Neuronal stem cell (in vitro differentiated cells): ENCODE measurements at regions not wholly inside any gene's neighbourhood (a gene's known extent, or its start where the extent isn't known, plus 50 kb on each side); places are given as distances from the start of the nearest gene placed in this dataset.

ENCODE experiments used
- DNase-seq: peaks from one replicate; pipeline ENCODE4 v3.0.0-alpha.2; 2013; ENCODE audit warnings: low spot score
- H2AFZ ChIP-seq: one replicate; pipeline ENCODE4 v1.6.1; 2013; ENCODE audit warnings: mild to moderate bottlenecking, low read length, inconsistent platforms
- H2AK5ac ChIP-seq: 2 replicates; pipeline ENCODE4 v1.6.1; 2013; ENCODE audit warnings: low read depth, mild to moderate bottlenecking, inconsistent platforms, low read length, moderate library complexity, mixed read lengths
- H2BK120ac ChIP-seq: 2 replicates; pipeline ENCODE4 v1.6.1; 2013; ENCODE audit warnings: low read depth, mild to moderate bottlenecking, inconsistent platforms, low read length, moderate library complexity, mixed read lengths
- H2BK12ac ChIP-seq: one replicate; pipeline ENCODE4 v1.6.1; 2013; ENCODE audit warnings: low read length, inconsistent platforms
- H2BK15ac ChIP-seq: 2 replicates; pipeline ENCODE4 v1.6.1; 2013; ENCODE audit warnings: mild to moderate bottlenecking, low read length, inconsistent platforms, mixed read lengths
- H2BK5ac ChIP-seq: one replicate; pipeline ENCODE4 v1.6.1; 2013; ENCODE audit warnings: inconsistent platforms, mild to moderate bottlenecking, low read length, moderate library complexity
- H3K14ac ChIP-seq: one replicate; pipeline ENCODE4 v1.6.1; 2013; ENCODE audit warnings: low read length, inconsistent platforms
- H3K18ac ChIP-seq: 2 replicates; pipeline ENCODE4 v1.6.1; 2013; ENCODE audit warnings: low read length, inconsistent platforms
- H3K23ac ChIP-seq: 2 replicates; pipeline ENCODE4 v1.6.1; 2013; ENCODE audit warnings: low read depth, mild to moderate bottlenecking, mixed read lengths, low read length, inconsistent platforms; ENCODE audit not compliant: poor library complexity
- H3K27ac ChIP-seq: replicated peaks from 3 replicates; pipeline ENCODE4 v1.5.1; 2013; ENCODE audit warnings: low read length, inconsistent platforms
- H3K27me3 ChIP-seq, 3 experiments: 2 replicates each; pipeline ENCODE4 v1.6.1; 2013; ENCODE audit warnings: low read length in 3 of 3, mild to moderate bottlenecking in 2 of 3, inconsistent platforms in 1 of 3, low read depth in 1 of 3, mixed read lengths in 1 of 3, moderate library complexity in 1 of 3; ENCODE audit not compliant: control insufficient read depth in 3 of 3, insufficient read depth in 3 of 3
- H3K36me3 ChIP-seq, 2 donors: replicated peaks in 1 of 2; 2 replicates each; pipeline ENCODE4 v1.6.1; 2013; ENCODE audit warnings: low read length in 2 of 2; ENCODE audit not compliant: control insufficient read depth in 2 of 2, insufficient read depth in 2 of 2
- H3K4ac ChIP-seq: 2 replicates; pipeline ENCODE4 v1.6.1; 2013; ENCODE audit warnings: inconsistent platforms, mild to moderate bottlenecking, low read length, moderate library complexity
- H3K4me1 ChIP-seq, 2 donors: 1 replicate in 1 of 2; 2 replicates in 1 of 2; pipeline ENCODE4 v1.6.1; 2013; ENCODE audit warnings: low read length in 2 of 2, low read depth in 1 of 2; ENCODE audit not compliant: control insufficient read depth in 2 of 2, insufficient read depth in 1 of 2
- H3K4me2 ChIP-seq: one replicate; pipeline ENCODE4 v1.6.1; 2013; ENCODE audit warnings: mild to moderate bottlenecking, low read length, inconsistent platforms; ENCODE audit not compliant: insufficient read depth, poor library complexity, severe bottlenecking
- H3K4me3 ChIP-seq, 2 donors: 2 replicates each; pipeline ENCODE4 v1.5.1; 2013; ENCODE audit warnings: low read length in 2 of 2, mild to moderate bottlenecking in 2 of 2, inconsistent platforms in 1 of 2, moderate library complexity in 1 of 2
- H3K79me1 ChIP-seq: one replicate; pipeline ENCODE4 v1.6.1; 2013; ENCODE audit warnings: low read depth, mild to moderate bottlenecking, inconsistent platforms, low read length, moderate library complexity
- H3K9ac ChIP-seq: one replicate; pipeline ENCODE4 v1.6.1; 2013; ENCODE audit warnings: mild to moderate bottlenecking, low read depth, low read length, inconsistent platforms; ENCODE audit not compliant: poor library complexity
- H3K9me3 ChIP-seq, 2 donors: replicated peaks in 1 of 2; 2 replicates each; pipeline versions ENCODE3 to v1.6.1; 2013; ENCODE audit warnings: low read length in 2 of 2, mild to moderate bottlenecking in 2 of 2, inconsistent platforms in 1 of 2, low read depth in 1 of 2, mixed read lengths in 1 of 2, moderate library complexity in 1 of 2; ENCODE audit not compliant: control insufficient read depth in 2 of 2, insufficient read depth in 1 of 2
- H4K8ac ChIP-seq: one replicate; pipeline ENCODE4 v1.6.1; 2013; ENCODE audit warnings: low read depth, mild to moderate bottlenecking, inconsistent platforms, low read length, moderate library complexity
- H4K91ac ChIP-seq: one replicate; pipeline ENCODE4 v1.6.1; 2013; ENCODE audit warnings: low read length, low read depth, mild to moderate bottlenecking, inconsistent platforms; ENCODE audit not compliant: poor library complexity
- WGBS, 2 donors: extraction: QIAGEN DNeasy Blood & Tissue Kit; methylation state at CpG; one replicate each; pipeline ENCODE4 v1.1.7; 2013; ENCODE audit warnings: missing lambda C conversion rate in 2 of 2, mixed read lengths in 1 of 2; ENCODE audit not compliant: insufficient read length in 2 of 2, insufficient replicate concordance in 1 of 2; ENCODE audit errors: extremely low coverage in 2 of 2; 5-methylcytosine and 5-hydroxymethylcytosine counted together

DNA sequence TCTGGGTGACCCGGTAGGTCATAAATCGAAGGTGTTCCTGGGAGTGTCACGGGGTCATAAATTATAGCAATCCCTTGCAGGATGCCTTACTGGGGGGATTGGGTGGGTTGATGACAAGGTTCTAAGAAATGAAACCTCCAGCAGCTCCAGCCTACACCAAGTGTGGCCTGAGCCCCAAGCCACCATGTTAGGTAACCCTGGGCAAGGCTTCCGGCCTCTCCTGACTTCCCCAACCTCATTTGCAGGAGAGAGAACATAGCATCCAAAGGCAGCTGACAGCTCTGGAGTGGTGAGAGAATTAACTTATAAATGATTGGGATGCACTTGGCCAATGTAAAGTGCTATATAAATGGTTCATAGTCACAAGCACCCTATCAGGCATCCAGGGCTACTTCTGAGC lies 52.8 kb upstream of the TMEM273 start:
- no peak overlapping the region for H2BK5ac ChIP-seq
- H4K91ac ChIP-seq = no peak overlapping the region
- H2AK5ac ChIP-seq = no peak overlapping the region
- H3K79me1 ChIP-seq = no peaks in the 10 kb centered on the region
- H3K4me2 ChIP-seq = no peak overlapping the region
- no peak overlapping the region for H3K9ac ChIP-seq
- H3K36me3 ChIP-seq = no peaks in the 10 kb centered on the region
- peaks cover 0 to 3% of the 10 kb centered on the region in 2 donors for H3K4me1 ChIP-seq
- H2BK12ac ChIP-seq = no peak overlapping the region
- H3K9me3 ChIP-seq = no peaks in the 10 kb centered on the region
- H4K8ac ChIP-seq = no peak overlapping the region
- H2BK15ac ChIP-seq = no peak overlapping the region
- peaks cover 0 to 5% (median 2%) of the 10 kb centered on the region in 3 experiments for H3K27me3 ChIP-seq
- H3K27ac ChIP-seq = no peak overlapping the region
- no CpG with 5 or more reads among the region's 4 CpGs for WGBS, 2 donors
- DNase-seq = no peak
- no peak overlapping the region for H3K14ac ChIP-seq
- H3K4ac ChIP-seq = no peak overlapping the region
- H2AFZ ChIP-seq = no peak overlapping the region
- H3K4me3 ChIP-seq = no peak overlapping the region
- no peak overlapping the region for H2BK120ac ChIP-seq
- no peak overlapping the region for H3K23ac ChIP-seq
- no peak overlapping the region for H3K18ac ChIP-seq
